ENCODE measurements at regions not wholly inside any gene's neighbourhood (a gene's known extent, or its start where the extent isn't known, plus 50 kb on each side); places are given as distances from the start of the nearest gene placed in this dataset.

GRCh38 chr7:156117542-156118247, 305.4 kb upstream of the SHH start:
- DNase-seq, result no peak

DNA sequence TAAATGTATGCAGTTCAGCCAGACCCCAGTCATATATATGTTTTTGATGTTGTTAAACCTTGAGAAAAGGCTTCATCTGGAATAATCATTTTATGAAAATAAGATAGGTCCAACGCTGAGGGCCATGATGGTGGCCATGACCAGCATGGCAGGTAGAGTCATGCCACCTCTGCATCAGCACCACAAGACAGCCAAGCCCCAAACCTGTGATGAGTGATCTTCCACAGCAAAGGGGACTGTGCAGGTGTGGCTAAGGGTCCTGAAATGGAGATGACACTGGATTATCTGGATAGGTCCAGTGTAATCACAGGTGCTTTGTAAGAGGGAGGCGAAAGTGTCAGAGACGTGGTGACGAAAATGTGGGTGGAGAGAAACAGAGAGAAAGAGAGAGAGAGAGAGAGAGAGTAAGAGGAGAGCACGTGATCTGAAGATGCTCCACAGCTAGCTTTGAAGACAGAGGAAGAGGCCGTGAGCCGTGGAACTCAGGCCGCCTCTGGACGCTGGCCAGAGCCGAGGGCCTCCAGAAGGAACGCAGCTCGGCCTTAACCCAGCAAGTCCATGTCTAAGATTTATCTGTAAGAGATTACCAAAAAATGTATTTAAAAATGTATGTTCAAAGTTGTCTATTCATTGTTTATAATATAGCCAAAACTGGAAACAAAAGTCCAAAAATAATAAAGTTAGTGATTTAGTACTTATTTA, 304.4 kb upstream of the SHH start:
- DNase-seq, result no peak

- no peak for DNase-seq
Measured at GRCh38 chr7:156115582-156115981, 303.3 kb upstream of the SHH start.

GRCh38 chr7:156113731-156114130, 301.5 kb upstream of the SHH start:
- DNase-seq, result no peak

GRCh38 chr7:156109988-156110387, 297.7 kb upstream of the SHH start:
- DNase-seq, result no peak

- no peak for DNase-seq
Measured at GRCh38 chr7:156109076-156109475, 296.8 kb upstream of the SHH start.

- no peak for DNase-seq
Measured at GRCh38 chr7:156107957-156108356, 295.7 kb upstream of the SHH start.

DNA sequence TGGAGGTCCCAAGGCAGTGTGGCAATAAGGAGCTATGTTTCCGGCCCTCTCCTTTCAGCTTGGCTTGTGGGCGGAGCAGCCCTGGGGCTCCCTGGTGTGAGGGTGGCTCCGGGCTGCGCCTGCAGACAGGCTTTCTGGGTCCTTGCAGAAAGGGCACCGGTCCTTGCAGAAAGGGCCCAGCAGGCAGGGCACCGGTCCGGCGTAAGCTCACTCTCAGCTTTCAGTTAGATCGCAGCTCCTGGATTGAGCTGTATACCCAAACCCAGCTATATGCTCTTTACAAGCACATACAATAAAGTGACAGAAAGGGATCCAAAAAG, 293.8 kb upstream of the SHH start:
- DNase-seq, result no peak

DNA sequence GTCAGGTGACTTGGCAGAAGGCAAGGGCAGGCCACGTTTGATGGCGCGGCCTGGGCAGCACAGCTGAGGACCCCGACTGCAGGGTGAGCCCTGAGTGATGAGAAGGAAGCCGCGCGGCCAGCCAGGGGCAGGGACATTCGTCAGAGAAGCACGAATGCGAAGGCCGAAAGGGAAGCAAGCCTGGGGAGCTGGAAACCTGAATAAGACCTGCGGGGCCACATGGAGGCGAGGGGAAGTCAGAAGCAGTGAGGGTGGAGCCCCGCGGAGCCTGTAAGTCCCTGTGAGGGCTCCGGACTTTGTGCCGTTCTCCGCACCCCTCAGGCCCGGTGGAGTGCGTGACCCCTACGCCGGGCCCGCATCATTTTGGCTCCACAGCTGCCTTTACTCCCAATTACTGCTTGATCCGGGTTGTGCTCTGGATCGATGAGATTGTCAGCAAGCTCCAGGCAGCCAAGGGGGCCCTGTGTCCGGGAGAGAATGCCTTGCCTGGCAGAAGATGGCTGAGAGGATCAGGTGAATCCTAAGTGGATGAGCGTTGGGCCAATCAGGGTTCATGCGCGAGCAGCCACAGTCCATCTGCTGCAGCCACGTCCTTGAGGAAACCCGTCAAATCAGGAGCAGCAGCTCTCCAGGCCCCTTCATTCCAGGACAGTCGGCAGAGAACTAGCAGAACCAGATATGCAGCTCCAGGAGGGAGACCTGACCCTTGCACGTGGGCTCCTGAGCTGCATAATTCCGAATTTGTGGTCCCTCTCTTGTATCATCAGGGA, 293.3 kb upstream of the SHH start:
- DNase-seq, result no peak

- no peak for DNase-seq
Measured at GRCh38 chr7:156104501-156105336, 292.5 kb upstream of the SHH start.

- no peak for DNase-seq
Measured at GRCh38 chr7:156102267-156102666, 290.0 kb upstream of the SHH start.

- DNase-seq, result no peak
Measured at GRCh38 chr7:156101355-156101754, 289.1 kb upstream of the SHH start.

GRCh38 chr7:156100086-156100485, 287.8 kb upstream of the SHH start:
- DNase-seq, result no peak

DNA sequence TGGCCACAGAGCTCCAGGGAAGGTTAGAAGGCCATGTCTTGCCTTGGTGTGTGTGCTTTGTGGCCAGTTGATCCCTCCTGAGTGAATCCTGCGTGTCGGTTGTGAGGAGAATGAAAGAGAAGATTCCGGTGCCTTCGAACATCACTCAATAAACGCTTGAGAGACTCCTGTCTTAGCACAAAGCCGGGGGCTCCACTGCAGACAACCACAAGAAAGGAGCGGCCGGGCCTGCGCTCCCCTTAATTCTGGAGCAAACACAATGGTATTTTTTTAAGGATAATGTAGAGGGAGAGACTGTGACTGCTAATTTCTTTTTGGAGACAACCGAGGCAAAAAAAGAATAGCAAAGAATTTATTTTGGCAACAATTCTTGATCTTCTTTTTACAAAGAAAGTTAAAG, 286.8 kb upstream of the SHH start:
- DNase-seq, result no peak

DNA sequence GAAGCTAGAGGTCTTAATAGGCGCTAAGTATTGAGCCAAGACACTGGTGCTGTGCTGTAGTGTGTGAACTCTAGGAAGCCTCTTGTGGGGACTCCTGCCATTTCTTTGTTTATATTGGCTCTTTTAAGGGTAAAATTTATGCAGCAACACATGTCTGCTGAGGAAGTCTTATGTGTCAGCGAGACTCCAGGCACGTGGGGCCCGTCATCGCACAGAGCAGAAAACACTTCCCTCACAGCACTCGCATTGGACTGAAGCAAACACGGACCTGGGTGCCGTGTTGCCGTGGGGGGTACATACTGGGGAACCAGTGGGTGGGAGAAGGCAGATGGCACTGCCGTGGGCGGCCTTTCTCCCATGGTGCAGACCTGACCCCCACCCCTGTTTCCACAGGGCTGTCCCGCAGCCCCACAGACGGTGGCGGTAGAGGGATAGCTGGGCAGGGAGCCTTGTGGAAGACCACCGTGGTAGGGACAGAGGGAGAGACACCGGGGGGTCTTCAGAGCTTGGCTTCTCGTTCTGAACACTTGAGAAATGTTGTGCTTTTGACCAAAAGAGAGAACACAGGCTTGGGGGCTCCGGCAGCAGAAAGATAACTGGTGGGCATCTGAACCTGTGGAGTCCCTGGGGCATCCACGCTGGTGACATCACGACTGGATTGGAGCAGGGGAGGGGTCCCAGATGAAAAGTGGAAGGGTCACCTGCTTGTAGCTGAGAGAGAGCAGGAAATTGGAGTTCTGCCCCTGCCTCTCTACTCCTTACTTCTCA, 284.7 kb upstream of the SHH start:
- no peak for DNase-seq

- no peak for DNase-seq
Measured at GRCh38 chr7:156095908-156096539, 283.8 kb upstream of the SHH start.

- no peak for DNase-seq
Measured at GRCh38 chr7:156094350-156095146, 282.3 kb upstream of the SHH start.

- DNase-seq, result no peak
Measured at GRCh38 chr7:156092307-156092706, 280.0 kb upstream of the SHH start.

DNA sequence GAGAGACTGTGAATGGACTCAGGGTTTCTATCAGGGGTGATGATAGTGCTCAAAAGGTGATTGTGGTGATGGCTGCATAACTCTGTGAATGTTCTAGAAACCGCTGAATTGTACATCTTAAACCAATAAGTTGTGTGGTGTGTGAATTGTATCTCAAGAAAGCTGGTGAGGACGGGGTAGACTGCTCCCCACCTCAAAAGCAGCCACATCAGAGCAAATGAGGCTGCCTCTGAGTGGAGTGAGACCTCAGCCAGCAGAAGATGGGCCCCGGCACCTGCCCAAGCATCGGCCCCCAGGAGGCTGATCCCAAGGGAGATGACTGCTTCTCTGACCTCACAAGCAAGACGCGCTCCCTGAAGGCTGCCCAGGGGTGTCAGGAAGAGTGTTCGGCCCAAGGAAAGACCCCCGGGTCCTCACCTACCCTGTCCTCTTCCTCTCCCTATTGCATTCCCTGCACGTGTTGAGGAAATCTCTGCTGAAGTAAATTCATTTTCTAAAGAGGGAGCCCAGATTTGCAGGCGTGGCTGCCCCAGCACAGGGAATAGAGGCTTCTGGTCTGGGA, 279.3 kb upstream of the SHH start:
- DNase-seq, result no peak

- no peak for DNase-seq
Measured at GRCh38 chr7:156090988-156091387, 278.7 kb upstream of the SHH start.

DNA sequence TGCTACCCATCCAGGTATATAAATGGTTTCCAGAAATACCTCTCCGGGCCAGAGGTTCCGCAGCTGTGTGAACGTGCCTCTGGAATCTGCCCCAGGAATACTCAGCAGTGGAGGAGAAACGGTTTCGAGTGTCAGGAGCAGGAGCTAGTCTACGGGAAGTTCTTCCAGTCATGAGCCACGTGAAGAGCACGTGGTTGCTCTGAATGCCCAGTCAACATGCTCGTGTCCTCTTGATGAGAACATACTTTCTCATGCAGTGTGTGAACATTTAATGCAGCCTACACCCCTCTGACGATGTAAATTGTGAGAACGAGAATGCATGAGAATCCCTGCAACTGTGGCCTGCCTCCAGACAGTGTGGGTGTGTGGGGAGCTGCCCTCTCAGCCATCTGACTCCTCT, 277.0 kb upstream of the SHH start:
- DNase-seq, result no peak

Data from NCI-H1092 (cell line).